ENCODE measurements at regions not wholly inside any gene's neighbourhood (a gene's known extent, or its start where the extent isn't known, plus 50 kb on each side); places are given as distances from the start of the nearest gene placed in this dataset.

DNA sequence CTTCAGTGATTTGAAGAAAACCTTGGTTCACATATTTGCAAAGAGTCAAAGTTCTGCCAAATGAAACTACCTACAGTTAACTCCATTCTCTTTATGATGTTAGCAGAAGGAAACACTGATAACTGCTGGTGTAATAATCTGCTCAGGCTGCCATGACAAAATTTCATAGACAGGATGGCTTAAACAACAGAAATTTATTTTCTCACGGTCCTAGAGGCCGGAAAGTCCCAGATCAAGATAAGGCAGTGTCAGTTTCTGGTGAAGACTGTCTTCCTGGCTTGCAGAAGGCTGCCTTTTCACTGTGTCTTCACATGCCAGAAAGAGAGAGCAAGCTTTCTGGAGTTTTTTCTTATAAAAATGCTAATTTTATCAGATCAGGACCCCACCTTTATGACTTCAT, 102.4 kb upstream of the PARP8 start:
- DNase-seq, result no peak
- Histone ChIP-seq H3K27me3 (ENCODE audit: low read depth) (no peaks in the 10 kb centered on the region), H3K4me3 (no peak overlapping the region), H3K27ac (replicated peaks) (no peak overlapping the region), H3K9me3 (replicated peaks) (no peaks in the 10 kb centered on the region), H3K36me3 (no peaks in the 10 kb centered on the region), H3K4me1 (no peaks in the 10 kb centered on the region)
- TF ChIP-seq, protein P1, sequence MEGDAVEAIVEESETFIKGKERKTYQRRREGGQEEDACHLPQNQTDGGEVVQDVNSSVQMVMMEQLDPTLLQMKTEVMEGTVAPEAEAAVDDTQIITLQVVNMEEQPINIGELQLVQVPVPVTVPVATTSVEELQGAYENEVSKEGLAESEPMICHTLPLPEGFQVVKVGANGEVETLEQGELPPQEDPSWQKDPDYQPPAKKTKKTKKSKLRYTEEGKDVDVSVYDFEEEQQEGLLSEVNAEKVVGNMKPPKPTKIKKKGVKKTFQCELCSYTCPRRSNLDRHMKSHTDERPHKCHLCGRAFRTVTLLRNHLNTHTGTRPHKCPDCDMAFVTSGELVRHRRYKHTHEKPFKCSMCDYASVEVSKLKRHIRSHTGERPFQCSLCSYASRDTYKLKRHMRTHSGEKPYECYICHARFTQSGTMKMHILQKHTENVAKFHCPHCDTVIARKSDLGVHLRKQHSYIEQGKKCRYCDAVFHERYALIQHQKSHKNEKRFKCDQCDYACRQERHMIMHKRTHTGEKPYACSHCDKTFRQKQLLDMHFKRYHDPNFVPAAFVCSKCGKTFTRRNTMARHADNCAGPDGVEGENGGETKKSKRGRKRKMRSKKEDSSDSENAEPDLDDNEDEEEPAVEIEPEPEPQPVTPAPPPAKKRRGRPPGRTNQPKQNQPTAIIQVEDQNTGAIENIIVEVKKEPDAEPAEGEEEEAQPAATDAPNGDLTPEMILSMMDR (IDR thresholded peaks at IDR 0.05; ENCODE audit: borderline replicate concordance), result no peak
- intact Hi-C loops (cut with micrococcal nuclease), result no loop called here

- DNase-seq, result no peak
- no peaks in the 10 kb centered on the region for H3K9me3 ChIP-seq (replicated peaks)
- H3K27ac ChIP-seq (replicated peaks), result no peak overlapping the region
- no peaks in the 10 kb centered on the region for H3K36me3 ChIP-seq
- TF ChIP-seq, protein P1 (IDR thresholded peaks at IDR 0.05; ENCODE audit: borderline replicate concordance), result no peak
- H3K4me3 ChIP-seq, result no peak overlapping the region
- H3K27me3 ChIP-seq (ENCODE audit: low read depth), result no peaks in the 10 kb centered on the region
- no peaks in the 10 kb centered on the region for H3K4me1 ChIP-seq
- intact Hi-C loops (cut with micrococcal nuclease), result no loop called here
Observed at GRCh38 chr5:50564558-50564957, 101.9 kb upstream of the PARP8 start.

DNA sequence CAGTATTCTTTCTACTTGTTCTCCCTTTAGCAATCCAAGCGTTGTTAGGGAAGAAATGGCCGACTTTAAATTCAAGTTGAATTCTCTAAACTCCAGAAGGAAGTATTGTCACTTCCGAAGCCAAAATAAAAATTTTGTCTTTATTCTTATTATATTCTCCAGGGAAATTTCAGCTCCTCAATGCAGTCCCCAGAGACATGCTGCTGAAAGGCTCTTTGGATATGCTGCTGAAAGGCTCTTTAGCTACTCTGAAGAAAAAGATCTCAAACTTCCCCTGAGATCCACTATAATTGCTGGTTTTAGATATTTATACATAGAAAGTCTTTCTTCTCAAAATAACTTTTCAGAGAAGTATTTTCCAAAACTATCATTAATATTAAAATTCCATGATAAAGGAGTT, 92.3 kb upstream of the PARP8 start:
- DNase-seq, result no peak
- Histone ChIP-seq H3K9me3 (replicated peaks) (no peaks in the 10 kb centered on the region), H3K36me3 (no peaks in the 10 kb centered on the region), H3K27ac (replicated peaks) (no peak overlapping the region), H3K27me3 (ENCODE audit: low read depth) (no peaks in the 10 kb centered on the region), H3K4me3 (no peak overlapping the region), H3K4me1 (no peaks in the 10 kb centered on the region)
- TF ChIP-seq, protein P1 (IDR thresholded peaks at IDR 0.05; ENCODE audit: borderline replicate concordance), result no peak
- intact Hi-C loops (cut with micrococcal nuclease), result no loop called here

GRCh38 chr5:50575740-50576139, 90.7 kb upstream of the PARP8 start:
- H3K4me3 ChIP-seq, result no peak overlapping the region
- no peaks in the 10 kb centered on the region for H3K4me1 ChIP-seq
- H3K27me3 ChIP-seq (ENCODE audit: low read depth), result no peaks in the 10 kb centered on the region
- TF ChIP-seq, protein P1 (IDR thresholded peaks at IDR 0.05; ENCODE audit: borderline replicate concordance), result no peak
- DNase-seq, result no peak
- H3K9me3 ChIP-seq (replicated peaks), result no peaks in the 10 kb centered on the region
- H3K36me3 ChIP-seq, result no peaks in the 10 kb centered on the region
- intact Hi-C loops (cut with micrococcal nuclease), result no loop called here
- no peak overlapping the region for H3K27ac ChIP-seq (replicated peaks)

- Histone ChIP-seq H3K27me3 (ENCODE audit: low read depth) (no peaks in the 10 kb centered on the region), H3K36me3 (no peaks in the 10 kb centered on the region), H3K4me3 (no peak overlapping the region), H3K27ac (replicated peaks) (no peak overlapping the region), H3K4me1 (no peaks in the 10 kb centered on the region), H3K9me3 (replicated peaks) (no peaks in the 10 kb centered on the region)
- TF ChIP-seq, protein P1 (IDR thresholded peaks at IDR 0.05; ENCODE audit: borderline replicate concordance), result no peak
- no peak for DNase-seq
- intact Hi-C loops (cut with micrococcal nuclease), result no loop called here
Observed at GRCh38 chr5:50576265-50576664, 90.2 kb upstream of the PARP8 start.
